Lower lobe of right lung (tissue), 2 donors: ENCODE measurements at regions not wholly inside any gene's neighbourhood (a gene's known extent, or its start where the extent isn't known, plus 50 kb on each side); places are given as distances from the start of the nearest gene placed in this dataset.

ENCODE experiments used
- ATAC-seq, 2 donors: fragments of 200-7000 bp; cut with Tn5 transposase; one replicate each; pipeline ENCODE4 v1.9.1; 2020 to 2022; ENCODE audit warnings: mild to moderate bottlenecking in 2 of 2, moderate library complexity in 2 of 2
- DNase-seq: peaks from one replicate; pipeline ENCODE4 v3.0.0-alpha.2; 2020
- H3K27ac ChIP-seq: fragments of 200-600 bp; one replicate; pipeline ENCODE4 v1.8.0; 2022
- H3K27me3 ChIP-seq: fragments of 200-600 bp; one replicate; pipeline ENCODE4 v1.8.0; 2022; ENCODE audit warnings: low read depth
- H3K36me3 ChIP-seq: fragments of 200-600 bp; one replicate; pipeline ENCODE4 v1.8.0; 2022; ENCODE audit warnings: mild to moderate bottlenecking
- H3K4me1 ChIP-seq: fragments of 200-600 bp; one replicate; pipeline ENCODE4 v1.8.0; 2022
- H3K4me3 ChIP-seq: fragments of 200-600 bp; one replicate; pipeline ENCODE4 v1.8.0; 2022; ENCODE audit warnings: mild to moderate bottlenecking
- H3K9me3 ChIP-seq: fragments of 200-600 bp; one replicate; pipeline ENCODE4 v1.8.0; 2022
- intact Hi-C: fragments of 100-400 bp; cut with DNase I; formaldehyde crosslinking; loops from one replicate; pipeline ENCODE4 v1.11.0; 2022
- TF ChIP-seq, protein P1 (sequence below): fragments of 200-600 bp; IDR thresholded peaks from one replicate; pipeline ENCODE4 v1.8.0; 2022; ENCODE audit warnings: antibody characterized with exemption, mild to moderate bottlenecking
- donor health status: DM: no; HTN: yes; CAD: no; lungs with severe emphysema.

DNA sequence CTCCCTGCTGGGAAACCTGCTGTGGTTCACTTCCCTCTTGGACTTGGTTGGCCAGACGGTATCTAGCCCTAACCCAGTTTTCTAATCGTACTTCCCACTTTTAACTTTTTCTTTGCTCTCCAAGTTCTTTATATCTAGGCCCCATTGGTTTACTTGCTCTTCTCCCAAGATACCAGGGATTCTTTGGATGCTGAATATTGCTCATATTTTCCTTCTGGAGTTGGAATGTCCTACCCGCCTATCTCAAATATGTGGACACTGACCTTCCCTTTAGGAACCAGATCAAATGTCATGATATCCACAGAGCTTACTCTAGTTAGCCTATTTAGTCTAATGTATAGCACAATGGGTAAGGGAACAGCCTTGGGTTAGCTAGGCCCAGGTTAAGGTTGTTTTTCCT, 228.6 kb downstream of the DACT1 start:
- DNase-seq: no peak
- TF ChIP-seq, protein P1, sequence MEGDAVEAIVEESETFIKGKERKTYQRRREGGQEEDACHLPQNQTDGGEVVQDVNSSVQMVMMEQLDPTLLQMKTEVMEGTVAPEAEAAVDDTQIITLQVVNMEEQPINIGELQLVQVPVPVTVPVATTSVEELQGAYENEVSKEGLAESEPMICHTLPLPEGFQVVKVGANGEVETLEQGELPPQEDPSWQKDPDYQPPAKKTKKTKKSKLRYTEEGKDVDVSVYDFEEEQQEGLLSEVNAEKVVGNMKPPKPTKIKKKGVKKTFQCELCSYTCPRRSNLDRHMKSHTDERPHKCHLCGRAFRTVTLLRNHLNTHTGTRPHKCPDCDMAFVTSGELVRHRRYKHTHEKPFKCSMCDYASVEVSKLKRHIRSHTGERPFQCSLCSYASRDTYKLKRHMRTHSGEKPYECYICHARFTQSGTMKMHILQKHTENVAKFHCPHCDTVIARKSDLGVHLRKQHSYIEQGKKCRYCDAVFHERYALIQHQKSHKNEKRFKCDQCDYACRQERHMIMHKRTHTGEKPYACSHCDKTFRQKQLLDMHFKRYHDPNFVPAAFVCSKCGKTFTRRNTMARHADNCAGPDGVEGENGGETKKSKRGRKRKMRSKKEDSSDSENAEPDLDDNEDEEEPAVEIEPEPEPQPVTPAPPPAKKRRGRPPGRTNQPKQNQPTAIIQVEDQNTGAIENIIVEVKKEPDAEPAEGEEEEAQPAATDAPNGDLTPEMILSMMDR: no peak
- no peak overlapping the region for H3K27ac ChIP-seq
- no peak overlapping the region for H3K4me3 ChIP-seq
- no peaks in the 10 kb centered on the region for H3K4me1 ChIP-seq
- ATAC-seq: no peak
- no peaks in the 10 kb centered on the region for H3K36me3 ChIP-seq
- intact Hi-C loops: no loop called here
- H3K27me3 ChIP-seq: no peaks in the 10 kb centered on the region
- no peaks in the 10 kb centered on the region for H3K9me3 ChIP-seq

DNA sequence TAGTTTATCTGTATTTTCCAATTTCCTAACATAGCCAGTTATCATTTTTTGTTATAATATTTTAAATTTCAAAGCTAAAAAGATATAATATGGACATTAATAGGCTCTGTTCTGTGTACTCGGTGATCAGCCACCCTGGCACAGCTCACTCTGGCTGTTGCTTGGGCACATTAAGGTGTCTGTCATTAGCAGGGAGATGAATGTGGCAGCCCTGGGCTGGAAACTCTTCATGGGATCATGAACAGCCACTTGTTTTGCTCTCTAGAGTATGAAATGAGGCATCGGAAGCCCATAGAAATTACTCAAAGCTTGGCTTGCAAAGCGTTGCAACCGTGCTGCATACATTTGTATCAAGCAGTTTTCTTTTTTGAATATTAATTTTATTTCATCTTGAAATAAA, 233.2 kb downstream of the DACT1 start:
- TF ChIP-seq, protein P1: no peak
- no peak for ATAC-seq
- no peak overlapping the region for H3K4me3 ChIP-seq
- H3K27me3 ChIP-seq: no peaks in the 10 kb centered on the region
- no peak for DNase-seq
- H3K27ac ChIP-seq: no peak overlapping the region
- no peaks in the 10 kb centered on the region for H3K4me1 ChIP-seq
- intact Hi-C loops: no loop called here
- H3K36me3 ChIP-seq: no peaks in the 10 kb centered on the region
- H3K9me3 ChIP-seq: no peaks in the 10 kb centered on the region

DNA sequence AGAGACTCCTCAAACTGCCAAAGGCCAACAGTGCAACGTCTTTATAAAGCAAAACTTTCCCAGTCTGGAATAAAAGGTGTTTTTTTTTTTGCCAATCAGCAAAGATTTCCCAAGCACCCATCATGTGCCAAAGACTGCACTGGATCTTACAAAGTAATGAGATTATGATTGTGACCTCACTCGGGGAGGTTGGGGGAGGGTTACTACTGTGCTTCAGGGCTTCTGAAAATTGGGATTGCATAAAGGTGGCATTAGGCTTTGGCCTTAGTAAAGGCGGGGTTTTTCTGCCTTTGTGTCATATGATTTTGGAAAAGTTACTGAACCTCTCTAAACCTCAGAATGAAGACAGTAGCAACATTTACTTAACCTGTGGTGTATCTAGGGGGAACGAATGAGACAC, 233.8 kb downstream of the DACT1 start:
- H3K4me1 ChIP-seq: no peaks in the 10 kb centered on the region
- H3K36me3 ChIP-seq: no peaks in the 10 kb centered on the region
- intact Hi-C loops: no loop called here
- H3K9me3 ChIP-seq: no peaks in the 10 kb centered on the region
- DNase-seq (no peak), ATAC-seq (no peak)
- TF ChIP-seq, protein P1: no peak
- no peak overlapping the region for H3K4me3 ChIP-seq
- H3K27me3 ChIP-seq: no peaks in the 10 kb centered on the region
- no peak overlapping the region for H3K27ac ChIP-seq

DNA sequence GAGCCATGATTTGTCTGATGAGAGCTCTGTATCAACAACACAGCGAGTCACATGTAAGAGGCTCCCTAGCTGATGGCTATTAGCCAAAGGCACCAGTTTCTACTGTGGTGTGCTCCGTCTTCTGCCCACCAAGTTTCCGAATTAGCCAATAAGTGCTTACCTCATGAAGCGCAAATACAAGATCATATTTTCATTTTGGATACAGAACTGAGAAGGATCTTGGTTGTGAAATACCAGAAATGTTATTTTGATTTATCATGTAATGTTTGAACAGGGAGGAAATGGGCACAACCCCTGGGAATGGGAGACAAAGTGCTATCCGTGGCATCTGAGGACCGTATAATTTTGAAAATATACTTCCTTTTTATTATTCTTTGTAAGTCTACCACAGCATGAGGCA, 234.3 kb downstream of the DACT1 start:
- no peak overlapping the region for H3K27ac ChIP-seq
- H3K9me3 ChIP-seq: no peaks in the 10 kb centered on the region
- ATAC-seq (no peak), DNase-seq (no peak)
- no peaks in the 10 kb centered on the region for H3K4me1 ChIP-seq
- H3K27me3 ChIP-seq: no peaks in the 10 kb centered on the region
- TF ChIP-seq, protein P1: no peak
- H3K36me3 ChIP-seq: no peaks in the 10 kb centered on the region
- H3K4me3 ChIP-seq: no peak overlapping the region
- intact Hi-C loops: no loop called here

DNA sequence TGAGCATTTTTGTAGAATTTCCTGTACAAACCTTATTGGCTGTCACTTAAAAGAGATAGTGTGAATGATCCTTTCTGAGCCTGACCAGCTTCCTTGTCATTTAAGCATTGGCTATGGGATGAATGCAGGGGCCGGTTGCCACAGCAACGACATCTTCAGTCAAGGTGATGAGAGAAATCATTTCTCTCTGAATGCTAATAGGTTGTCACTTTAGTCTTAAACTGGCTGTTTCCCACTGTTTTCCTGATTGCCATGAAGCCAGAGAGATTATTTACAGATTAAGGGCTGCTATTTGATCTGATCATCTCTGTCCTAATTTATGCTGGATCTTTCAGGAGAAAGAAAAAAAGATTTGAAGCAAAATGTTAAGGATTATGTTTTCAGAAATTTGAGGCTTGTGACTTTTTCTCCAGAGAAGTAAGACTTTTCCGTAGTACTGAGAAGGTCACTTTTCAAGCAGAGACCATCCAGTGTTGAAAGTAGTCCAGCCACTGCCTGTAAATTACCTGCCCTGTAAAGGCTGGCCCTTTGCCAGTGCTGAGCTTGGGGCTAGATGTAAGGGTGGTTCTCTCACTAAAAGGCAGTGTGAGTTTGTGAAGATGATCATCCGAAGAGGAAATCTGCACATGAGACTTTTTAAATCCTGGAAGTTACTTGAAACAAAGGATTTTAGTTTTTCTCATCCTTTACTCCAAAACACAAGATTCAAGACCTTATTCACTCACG, 235.6 kb downstream of the DACT1 start:
- DNase-seq (no peak), ATAC-seq (no peak)
- Histone ChIP-seq H3K4me1 (no peaks in the 10 kb centered on the region), H3K9me3 (no peaks in the 10 kb centered on the region), H3K36me3 (no peaks in the 10 kb centered on the region), H3K4me3 (no peak overlapping the region), H3K27ac (no peak overlapping the region), H3K27me3 (no peaks in the 10 kb centered on the region)
- TF ChIP-seq, protein P1: no peak
- intact Hi-C loops: no loop called here
